NB4 (cell line): ENCODE measurements at regions not wholly inside any gene's neighbourhood (a gene's known extent, or its start where the extent isn't known, plus 50 kb on each side); places are given as distances from the start of the nearest gene placed in this dataset.

Source experiments
- CTCF ChIP-seq: IDR thresholded peaks from one replicate; pipeline ENCODE4 v1.5.1; 2012; ENCODE audit warnings: low read depth, low read length
- MAX ChIP-seq: IDR thresholded peaks from 2 replicates; pipeline ENCODE4 v1.6.1; 2011; ENCODE audit warnings: low read depth, low read length
- MYC ChIP-seq: IDR thresholded peaks from 2 replicates; pipeline ENCODE4 v1.6.1; 2011; ENCODE audit warnings: low read depth, low read length
- POLR2A ChIP-seq: IDR thresholded peaks from 2 replicates; pipeline ENCODE4 v1.6.1; 2011; ENCODE audit warnings: mild to moderate bottlenecking; ENCODE audit not compliant: insufficient read length; ENCODE audit errors: extremely low read depth

GRCh38 chr7:156124356-156124755 lies 312.1 kb upstream of the SHH start:
- no peak for TF ChIP-seq CTCF
- no peak for TF ChIP-seq MAX
- TF ChIP-seq POLR2A = no peak
- no peak for TF ChIP-seq MYC
